ENCODE measurements at regions not wholly inside any gene's neighbourhood (a gene's known extent, or its start where the extent isn't known, plus 50 kb on each side); places are given as distances from the start of the nearest gene placed in this dataset.

GRCh38 chr2:193693758-193694157, 1499.0 kb upstream of the TMEFF2 start (continued):
- TF ChIP-seq, protein P1, sequence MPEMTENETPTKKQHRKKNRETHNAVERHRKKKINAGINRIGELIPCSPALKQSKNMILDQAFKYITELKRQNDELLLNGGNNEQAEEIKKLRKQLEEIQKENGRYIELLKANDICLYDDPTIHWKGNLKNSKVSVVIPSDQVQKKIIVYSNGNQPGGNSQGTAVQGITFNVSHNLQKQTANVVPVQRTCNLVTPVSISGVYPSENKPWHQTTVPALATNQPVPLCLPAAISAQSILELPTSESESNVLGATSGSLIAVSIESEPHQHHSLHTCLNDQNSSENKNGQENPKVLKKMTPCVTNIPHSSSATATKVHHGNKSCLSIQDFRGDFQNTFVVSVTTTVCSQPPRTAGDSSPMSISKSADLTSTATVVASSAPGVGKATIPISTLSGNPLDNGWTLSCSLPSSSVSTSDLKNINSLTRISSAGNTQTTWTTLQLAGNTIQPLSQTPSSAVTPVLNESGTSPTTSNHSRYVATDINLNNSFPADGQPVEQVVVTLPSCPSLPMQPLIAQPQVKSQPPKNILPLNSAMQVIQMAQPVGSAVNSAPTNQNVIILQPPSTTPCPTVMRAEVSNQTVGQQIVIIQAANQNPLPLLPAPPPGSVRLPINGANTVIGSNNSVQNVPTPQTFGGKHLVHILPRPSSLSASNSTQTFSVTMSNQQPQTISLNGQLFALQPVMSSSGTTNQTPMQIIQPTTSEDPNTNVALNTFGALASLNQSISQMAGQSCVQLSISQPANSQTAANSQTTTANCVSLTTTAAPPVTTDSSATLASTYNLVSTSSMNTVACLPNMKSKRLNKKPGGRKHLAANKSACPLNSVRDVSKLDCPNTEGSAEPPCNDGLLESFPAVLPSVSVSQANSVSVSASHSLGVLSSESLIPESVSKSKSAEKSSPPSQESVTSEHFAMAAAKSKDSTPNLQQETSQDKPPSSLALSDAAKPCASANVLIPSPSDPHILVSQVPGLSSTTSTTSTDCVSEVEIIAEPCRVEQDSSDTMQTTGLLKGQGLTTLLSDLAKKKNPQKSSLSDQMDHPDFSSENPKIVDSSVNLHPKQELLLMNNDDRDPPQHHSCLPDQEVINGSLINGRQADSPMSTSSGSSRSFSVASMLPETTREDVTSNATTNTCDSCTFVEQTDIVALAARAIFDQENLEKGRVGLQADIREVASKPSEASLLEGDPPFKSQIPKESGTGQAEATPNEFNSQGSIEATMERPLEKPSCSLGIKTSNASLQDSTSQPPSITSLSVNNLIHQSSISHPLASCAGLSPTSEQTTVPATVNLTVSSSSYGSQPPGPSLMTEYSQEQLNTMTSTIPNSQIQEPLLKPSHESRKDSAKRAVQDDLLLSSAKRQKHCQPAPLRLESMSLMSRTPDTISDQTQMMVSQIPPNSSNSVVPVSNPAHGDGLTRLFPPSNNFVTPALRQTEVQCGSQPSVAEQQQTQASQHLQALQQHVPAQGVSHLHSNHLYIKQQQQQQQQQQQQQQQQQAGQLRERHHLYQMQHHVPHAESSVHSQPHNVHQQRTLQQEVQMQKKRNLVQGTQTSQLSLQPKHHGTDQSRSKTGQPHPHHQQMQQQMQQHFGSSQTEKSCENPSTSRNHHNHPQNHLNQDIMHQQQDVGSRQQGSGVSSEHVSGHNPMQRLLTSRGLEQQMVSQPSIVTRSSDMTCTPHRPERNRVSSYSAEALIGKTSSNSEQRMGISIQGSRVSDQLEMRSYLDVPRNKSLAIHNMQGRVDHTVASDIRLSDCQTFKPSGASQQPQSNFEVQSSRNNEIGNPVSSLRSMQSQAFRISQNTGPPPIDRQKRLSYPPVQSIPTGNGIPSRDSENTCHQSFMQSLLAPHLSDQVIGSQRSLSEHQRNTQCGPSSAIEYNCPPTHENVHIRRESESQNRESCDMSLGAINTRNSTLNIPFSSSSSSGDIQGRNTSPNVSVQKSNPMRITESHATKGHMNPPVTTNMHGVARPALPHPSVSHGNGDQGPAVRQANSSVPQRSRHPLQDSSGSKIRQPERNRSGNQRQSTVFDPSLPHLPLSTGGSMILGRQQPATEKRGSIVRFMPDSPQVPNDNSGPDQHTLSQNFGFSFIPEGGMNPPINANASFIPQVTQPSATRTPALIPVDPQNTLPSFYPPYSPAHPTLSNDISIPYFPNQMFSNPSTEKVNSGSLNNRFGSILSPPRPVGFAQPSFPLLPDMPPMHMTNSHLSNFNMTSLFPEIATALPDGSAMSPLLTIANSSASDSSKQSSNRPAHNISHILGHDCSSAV (CRISPR knock-in tag; IDR thresholded peaks at IDR 0.05; ENCODE audit: borderline replicate concordance), result no peak
- TF ChIP-seq, protein P2, sequence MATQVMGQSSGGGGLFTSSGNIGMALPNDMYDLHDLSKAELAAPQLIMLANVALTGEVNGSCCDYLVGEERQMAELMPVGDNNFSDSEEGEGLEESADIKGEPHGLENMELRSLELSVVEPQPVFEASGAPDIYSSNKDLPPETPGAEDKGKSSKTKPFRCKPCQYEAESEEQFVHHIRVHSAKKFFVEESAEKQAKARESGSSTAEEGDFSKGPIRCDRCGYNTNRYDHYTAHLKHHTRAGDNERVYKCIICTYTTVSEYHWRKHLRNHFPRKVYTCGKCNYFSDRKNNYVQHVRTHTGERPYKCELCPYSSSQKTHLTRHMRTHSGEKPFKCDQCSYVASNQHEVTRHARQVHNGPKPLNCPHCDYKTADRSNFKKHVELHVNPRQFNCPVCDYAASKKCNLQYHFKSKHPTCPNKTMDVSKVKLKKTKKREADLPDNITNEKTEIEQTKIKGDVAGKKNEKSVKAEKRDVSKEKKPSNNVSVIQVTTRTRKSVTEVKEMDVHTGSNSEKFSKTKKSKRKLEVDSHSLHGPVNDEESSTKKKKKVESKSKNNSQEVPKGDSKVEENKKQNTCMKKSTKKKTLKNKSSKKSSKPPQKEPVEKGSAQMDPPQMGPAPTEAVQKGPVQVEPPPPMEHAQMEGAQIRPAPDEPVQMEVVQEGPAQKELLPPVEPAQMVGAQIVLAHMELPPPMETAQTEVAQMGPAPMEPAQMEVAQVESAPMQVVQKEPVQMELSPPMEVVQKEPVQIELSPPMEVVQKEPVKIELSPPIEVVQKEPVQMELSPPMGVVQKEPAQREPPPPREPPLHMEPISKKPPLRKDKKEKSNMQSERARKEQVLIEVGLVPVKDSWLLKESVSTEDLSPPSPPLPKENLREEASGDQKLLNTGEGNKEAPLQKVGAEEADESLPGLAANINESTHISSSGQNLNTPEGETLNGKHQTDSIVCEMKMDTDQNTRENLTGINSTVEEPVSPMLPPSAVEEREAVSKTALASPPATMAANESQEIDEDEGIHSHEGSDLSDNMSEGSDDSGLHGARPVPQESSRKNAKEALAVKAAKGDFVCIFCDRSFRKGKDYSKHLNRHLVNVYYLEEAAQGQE (IDR thresholded peaks at IDR 0.05; ENCODE audit: borderline replicate concordance in 1 of 2, low read depth in 1 of 2, low read length in 2 of 2), result no peak
- TF ChIP-seq NR2F1 (CRISPR knock-in tag; IDR thresholded peaks at IDR 0.05), result no peak
- TF ChIP-seq, protein P3, sequence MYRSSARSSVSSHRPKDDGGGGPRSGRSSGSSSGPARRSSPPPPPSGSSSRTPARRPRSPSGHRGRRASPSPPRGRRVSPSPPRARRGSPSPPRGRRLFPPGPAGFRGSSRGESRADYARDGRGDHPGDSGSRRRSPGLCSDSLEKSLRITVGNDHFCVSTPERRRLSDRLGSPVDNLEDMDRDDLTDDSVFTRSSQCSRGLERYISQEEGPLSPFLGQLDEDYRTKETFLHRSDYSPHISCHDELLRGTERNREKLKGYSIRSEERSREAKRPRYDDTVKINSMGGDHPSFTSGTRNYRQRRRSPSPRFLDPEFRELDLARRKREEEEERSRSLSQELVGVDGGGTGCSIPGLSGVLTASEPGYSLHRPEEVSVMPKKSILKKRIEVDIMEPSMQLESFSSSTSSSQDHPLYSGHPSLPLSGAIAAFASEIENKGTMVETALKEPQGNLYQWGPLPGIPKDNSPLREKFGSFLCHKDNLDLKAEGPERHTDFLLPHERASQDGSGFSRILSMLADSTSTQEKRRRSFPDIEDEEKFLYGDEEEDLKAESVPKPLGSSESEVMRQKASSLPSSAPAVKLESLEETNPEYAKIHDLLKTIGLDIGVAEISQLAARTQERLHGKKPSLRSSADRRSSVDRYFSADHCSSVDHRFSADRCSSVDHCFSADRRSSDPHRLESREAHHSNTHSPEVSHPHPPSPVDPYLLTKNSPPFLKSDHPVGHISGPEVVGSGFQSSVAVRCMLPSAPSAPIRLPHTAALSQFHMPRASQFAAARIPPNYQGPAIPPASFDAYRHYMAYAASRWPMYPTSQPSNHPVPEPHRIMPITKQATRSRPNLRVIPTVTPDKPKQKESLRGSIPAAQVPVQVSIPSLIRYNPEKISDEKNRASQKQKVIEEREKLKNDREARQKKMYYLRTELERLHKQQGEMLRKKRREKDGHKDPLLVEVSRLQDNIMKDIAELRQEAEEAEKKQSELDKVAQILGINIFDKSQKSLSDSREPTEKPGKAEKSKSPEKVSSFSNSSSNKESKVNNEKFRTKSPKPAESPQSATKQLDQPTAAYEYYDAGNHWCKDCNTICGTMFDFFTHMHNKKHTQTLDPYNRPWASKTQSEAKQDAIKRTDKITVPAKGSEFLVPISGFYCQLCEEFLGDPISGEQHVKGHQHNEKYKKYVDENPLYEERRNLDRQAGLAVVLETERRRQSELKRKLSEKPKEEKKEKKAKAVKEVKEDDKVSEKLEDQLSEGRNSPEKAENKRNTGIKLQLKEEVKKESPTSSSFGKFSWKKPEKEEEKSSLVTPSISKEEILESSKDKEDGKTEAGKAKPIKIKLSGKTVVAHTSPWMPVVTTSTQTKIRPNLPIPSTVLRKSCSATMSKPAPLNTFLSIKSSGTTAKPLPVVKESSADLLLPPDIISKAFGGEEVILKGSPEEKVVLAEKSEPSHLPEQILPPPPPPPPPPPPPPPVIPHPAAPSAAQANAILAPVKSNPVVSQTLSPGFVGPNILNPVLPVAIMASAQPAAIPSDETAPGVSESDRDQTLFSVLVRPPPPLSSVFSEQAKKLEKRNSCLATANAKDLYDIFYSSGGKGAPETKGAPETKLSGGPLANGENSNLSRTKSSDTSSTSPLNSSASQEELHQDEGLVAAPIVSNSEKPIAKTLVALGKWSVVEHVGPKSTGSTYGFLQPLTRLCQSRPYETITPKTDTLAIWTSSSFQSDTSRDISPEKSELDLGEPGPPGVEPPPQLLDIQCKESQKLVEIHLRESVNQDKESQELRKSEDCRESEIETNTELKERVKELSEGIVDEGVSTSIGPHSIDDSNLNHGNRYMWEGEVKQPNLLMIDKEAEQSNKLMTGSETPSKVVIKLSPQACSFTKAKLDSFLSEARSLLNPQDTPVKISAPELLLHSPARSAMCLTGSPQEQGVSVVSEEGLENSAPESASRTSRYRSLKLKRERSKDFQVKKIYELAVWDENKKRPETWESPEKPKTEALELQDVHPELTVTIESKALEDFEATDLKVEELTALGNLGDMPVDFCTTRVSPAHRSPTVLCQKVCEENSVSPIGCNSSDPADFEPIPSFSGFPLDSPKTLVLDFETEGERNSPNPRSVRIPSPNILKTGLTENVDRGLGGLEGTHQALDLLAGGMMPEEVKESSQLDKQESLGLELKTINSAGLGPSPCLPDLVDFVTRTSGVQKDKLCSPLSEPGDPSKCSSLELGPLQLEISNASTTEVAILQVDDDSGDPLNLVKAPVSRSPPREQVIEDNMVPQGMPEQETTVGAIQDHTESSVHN (CRISPR knock-in tag; IDR thresholded peaks at IDR 0.05), result no peak
- TF ChIP-seq RFXAP (CRISPR knock-in tag; IDR thresholded peaks at IDR 0.05; ENCODE audit: borderline replicate concordance), result no peak
